Testis (tissue), 2 donors: ENCODE measurements at regions not wholly inside any gene's neighbourhood (a gene's known extent, or its start where the extent isn't known, plus 50 kb on each side); places are given as distances from the start of the nearest gene placed in this dataset.

Experiments
- DNase-seq: peaks from one replicate; pipeline ENCODE4 v3.0.0-alpha.2; 2019
- H3K27ac ChIP-seq, 2 donors: fragments of 200-600 bp; sonication (generic); one replicate each; pipeline ENCODE4 v1.5.1; 2019
- H3K27me3 ChIP-seq: fragments of 200-600 bp; sonication (generic); one replicate; pipeline ENCODE4 v1.5.1; 2019
- H3K36me3 ChIP-seq: fragments of 200-600 bp; sonication (generic); one replicate; pipeline ENCODE4 v1.5.1; 2017; ENCODE audit warnings: low read depth; ENCODE audit errors: missing control alignments
- H3K4me1 ChIP-seq: fragments of 200-600 bp; sonication (generic); one replicate; pipeline ENCODE4 v1.5.1; 2019
- H3K4me3 ChIP-seq, 2 donors: fragments of 200-600 bp; sonication (generic); one replicate each; pipeline ENCODE4 v1.5.1; 2017 to 2019
- H3K9me3 ChIP-seq: fragments of 200-600 bp; sonication (generic); one replicate; pipeline ENCODE4 v1.5.1; 2017
- CTCF ChIP-seq, 3 experiments: fragments of 450-650 bp in 2 of 3; fragments of 200-600 bp in 1 of 3; sonication (generic) in 1 of 3; IDR thresholded peaks; one replicate each; pipeline ENCODE4 v1.5.1; 2016 to 2019; ENCODE audit warnings: antibody characterized with exemption in 3 of 3, mild to moderate bottlenecking in 2 of 3, moderate library complexity in 1 of 3
- POLR2A ChIP-seq: fragments of 450-650 bp; IDR thresholded peaks from one replicate; pipeline ENCODE4 v1.6.1; 2017; ENCODE audit warnings: antibody characterized with exemption, mild to moderate bottlenecking, moderate library complexity
- WGBS, 2 donors: methylation state at CpG; one replicate each; pipeline ENCODE4 v1.1.5; 2018; 5-methylcytosine and 5-hydroxymethylcytosine counted together
- intact Hi-C: fragments of 100-400 bp; cut with DNase I; formaldehyde crosslinking; loops from one replicate; pipeline ENCODE4 v1.15.1; 2023; ENCODE audit warnings: low total_unique reads
- small RNA-seq, 2 donors: library from RNA; depleted of rRNA; stranded (forward); fragments of <200 nt; gene quantifications; one replicate each; pipeline ENCODE3, GENCODE V24; 2016

GRCh38 chrX:144334577-144334976, 450.7 kb downstream of the UBE2NL start:
- intact Hi-C loops = no loop called here
- Histone ChIP-seq H3K4me3 (no peak overlapping the region), H3K27me3 (no peaks in the 10 kb centered on the region), H3K9me3 (no peaks in the 10 kb centered on the region), H3K36me3 (no peaks in the 10 kb centered on the region), H3K27ac (no peak overlapping the region), H3K4me1 (no peaks in the 10 kb centered on the region)
- 45 to 58% methylated on average over 6 to 13 of the region's 13 CpGs for WGBS, 2 donors
- peak; percentile 24 for DNase-seq
- TF ChIP-seq POLR2A = no peak

DNA sequence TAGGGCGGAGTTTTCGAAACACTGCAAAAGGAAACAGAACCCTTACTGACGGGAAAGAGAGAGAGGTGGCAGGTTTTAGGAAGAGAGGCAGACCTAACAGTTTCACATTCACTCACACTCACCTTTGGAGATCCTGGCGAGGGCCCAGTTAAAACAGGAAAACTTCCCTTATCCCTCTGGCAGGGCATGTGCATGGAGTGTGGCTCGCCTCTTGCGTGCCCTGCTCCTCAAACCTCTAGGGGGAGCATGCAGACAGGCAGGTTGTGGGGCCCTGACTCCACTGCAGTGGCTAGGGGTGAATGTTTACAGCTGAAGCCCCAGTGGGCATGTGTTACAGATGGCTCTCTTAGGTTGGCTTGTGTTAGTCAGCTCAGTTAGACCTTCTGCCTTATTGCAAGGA, 451.5 kb downstream of the UBE2NL start:
- no peaks in the 10 kb centered on the region for H3K27me3 ChIP-seq
- no peak overlapping the region for H3K27ac ChIP-seq
- no peaks in the 10 kb centered on the region for H3K4me1 ChIP-seq
- no peaks in the 10 kb centered on the region for H3K9me3 ChIP-seq
- TF ChIP-seq CTCF (IDR thresholded peaks at IDR 0.05) = no peak
- TF ChIP-seq POLR2A = no peak
- no peak for DNase-seq
- no peak overlapping the region for H3K4me3 ChIP-seq
- 51 to 57% methylated on average over 4 to 6 of the region's 6 CpGs for WGBS, 2 donors
- intact Hi-C loops = no loop called here
- no peaks in the 10 kb centered on the region for H3K36me3 ChIP-seq

- no peak overlapping the region for H3K27ac ChIP-seq
- H3K4me1 ChIP-seq = no peaks in the 10 kb centered on the region
- intact Hi-C loops = no loop called here
- WGBS, 2 donors = 93 to 100% methylated on average over 2 to 3 of the region's 3 CpGs
- H3K27me3 ChIP-seq = no peaks in the 10 kb centered on the region
- no peak for TF ChIP-seq CTCF (IDR thresholded peaks at IDR 0.05)
- TF ChIP-seq POLR2A = no peak
- H3K36me3 ChIP-seq = no peaks in the 10 kb centered on the region
- H3K4me3 ChIP-seq = no peak overlapping the region
- DNase-seq = no peak
- no peaks in the 10 kb centered on the region for H3K9me3 ChIP-seq
Measured at GRCh38 chrX:144379156-144379555, 495.3 kb downstream of the UBE2NL start.

DNA sequence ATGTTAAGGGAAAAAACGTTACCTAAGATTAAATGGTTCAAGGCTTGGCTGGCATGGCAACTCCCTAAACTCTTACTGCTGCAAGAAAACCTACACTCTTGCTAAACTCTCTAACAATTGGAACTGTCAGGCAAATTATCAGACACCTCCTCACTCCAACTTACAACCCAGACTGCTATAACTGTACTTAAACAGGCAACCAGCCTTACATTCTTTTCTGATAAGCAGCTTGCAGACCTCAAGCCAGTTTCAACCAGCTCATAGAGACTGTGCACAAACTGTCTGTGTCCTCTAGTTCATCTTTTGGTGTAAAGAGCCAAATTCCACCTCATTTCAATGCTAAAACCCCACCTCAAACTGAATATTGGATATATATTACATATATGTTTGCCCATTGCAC, 504.9 kb downstream of the UBE2NL start:
- H3K27me3 ChIP-seq = no peaks in the 10 kb centered on the region
- H3K27ac ChIP-seq = no peak overlapping the region
- no peak for DNase-seq
- no peaks in the 10 kb centered on the region for H3K36me3 ChIP-seq
- intact Hi-C loops = no loop called here
- no peaks in the 10 kb centered on the region for H3K4me1 ChIP-seq
- H3K4me3 ChIP-seq = no peak overlapping the region
- no peak for TF ChIP-seq POLR2A
- no peak for TF ChIP-seq CTCF (IDR thresholded peaks at IDR 0.05)
- WGBS, 2 donors = 24 to 45% methylated on average over 1 of the region's 1 CpG
- no peaks in the 10 kb centered on the region for H3K9me3 ChIP-seq

Small RNA genes lying in the stretch of these regions (small RNA-seq; reads per million reads assigned to genes)
- gene AC234064.1 = 0 reads per million in 2 donors
